ENCODE measurements at regions not wholly inside any gene's neighbourhood (a gene's known extent, or its start where the extent isn't known, plus 50 kb on each side); places are given as distances from the start of the nearest gene placed in this dataset.

DNA sequence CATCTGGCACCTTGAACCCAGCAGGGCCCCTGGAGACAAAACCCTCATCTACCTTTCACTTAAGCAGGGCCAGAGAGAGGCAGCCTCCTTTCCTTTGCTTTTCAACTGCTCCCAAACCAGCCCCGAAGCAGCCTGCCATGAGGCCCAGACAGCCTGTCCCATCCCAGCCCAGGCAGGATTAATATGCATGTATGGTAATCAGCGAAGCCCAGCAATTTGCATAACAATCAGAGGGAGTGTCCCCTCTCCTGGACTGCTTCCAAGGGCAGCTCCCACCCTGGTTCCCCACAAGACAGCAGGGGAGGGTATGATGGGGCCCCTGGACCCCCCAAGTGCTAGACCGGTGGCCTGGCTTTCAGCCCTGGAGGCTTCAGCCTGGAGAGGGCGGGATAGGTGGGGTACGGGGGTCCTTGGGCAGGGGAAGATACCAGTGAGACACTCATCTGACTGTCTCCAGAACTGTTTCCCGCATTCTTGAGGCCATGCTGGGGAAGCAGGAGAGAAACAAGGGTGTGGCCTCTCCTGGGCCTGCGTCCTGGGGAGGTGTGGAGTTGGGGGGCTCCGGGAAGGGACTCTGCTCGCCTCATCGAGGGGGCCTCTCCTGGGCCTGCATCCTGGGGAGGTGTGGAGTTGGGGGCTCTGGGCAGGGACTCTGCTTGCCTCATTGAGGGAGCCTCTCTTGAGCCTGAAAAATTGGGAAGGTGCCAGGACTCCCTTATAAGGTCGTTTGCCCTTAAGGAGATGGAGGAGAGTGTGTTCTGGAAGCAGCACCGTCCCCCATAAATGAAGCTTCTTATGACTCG is 93.2 kb upstream of the PRR5 start:
- TF ChIP-seq POLR2AphosphoS5 (IDR thresholded peaks at IDR 0.05; ENCODE audit: low read depth, low read length) = no peak
- TF ChIP-seq FOXP2 (optimal IDR thresholded peaks at IDR 0.05; ENCODE audit: borderline replicate concordance, extremely low read depth, extremely low read length, insufficient read depth) = no peak
- TF ChIP-seq, protein P1, sequence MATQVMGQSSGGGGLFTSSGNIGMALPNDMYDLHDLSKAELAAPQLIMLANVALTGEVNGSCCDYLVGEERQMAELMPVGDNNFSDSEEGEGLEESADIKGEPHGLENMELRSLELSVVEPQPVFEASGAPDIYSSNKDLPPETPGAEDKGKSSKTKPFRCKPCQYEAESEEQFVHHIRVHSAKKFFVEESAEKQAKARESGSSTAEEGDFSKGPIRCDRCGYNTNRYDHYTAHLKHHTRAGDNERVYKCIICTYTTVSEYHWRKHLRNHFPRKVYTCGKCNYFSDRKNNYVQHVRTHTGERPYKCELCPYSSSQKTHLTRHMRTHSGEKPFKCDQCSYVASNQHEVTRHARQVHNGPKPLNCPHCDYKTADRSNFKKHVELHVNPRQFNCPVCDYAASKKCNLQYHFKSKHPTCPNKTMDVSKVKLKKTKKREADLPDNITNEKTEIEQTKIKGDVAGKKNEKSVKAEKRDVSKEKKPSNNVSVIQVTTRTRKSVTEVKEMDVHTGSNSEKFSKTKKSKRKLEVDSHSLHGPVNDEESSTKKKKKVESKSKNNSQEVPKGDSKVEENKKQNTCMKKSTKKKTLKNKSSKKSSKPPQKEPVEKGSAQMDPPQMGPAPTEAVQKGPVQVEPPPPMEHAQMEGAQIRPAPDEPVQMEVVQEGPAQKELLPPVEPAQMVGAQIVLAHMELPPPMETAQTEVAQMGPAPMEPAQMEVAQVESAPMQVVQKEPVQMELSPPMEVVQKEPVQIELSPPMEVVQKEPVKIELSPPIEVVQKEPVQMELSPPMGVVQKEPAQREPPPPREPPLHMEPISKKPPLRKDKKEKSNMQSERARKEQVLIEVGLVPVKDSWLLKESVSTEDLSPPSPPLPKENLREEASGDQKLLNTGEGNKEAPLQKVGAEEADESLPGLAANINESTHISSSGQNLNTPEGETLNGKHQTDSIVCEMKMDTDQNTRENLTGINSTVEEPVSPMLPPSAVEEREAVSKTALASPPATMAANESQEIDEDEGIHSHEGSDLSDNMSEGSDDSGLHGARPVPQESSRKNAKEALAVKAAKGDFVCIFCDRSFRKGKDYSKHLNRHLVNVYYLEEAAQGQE (IDR thresholded peaks at IDR 0.05; ENCODE audit: insufficient read depth in 1 of 2, low read depth in 2 of 2, low read length in 2 of 2) = no peak
- no peak for TF ChIP-seq TAF1 (IDR thresholded peaks at IDR 0.05; ENCODE audit: borderline replicate concordance, insufficient read depth, low read length)
- TF ChIP-seq SIN3A (IDR thresholded peaks at IDR 0.05; ENCODE audit: borderline replicate concordance, insufficient read depth, low read length) = no peak

DNA sequence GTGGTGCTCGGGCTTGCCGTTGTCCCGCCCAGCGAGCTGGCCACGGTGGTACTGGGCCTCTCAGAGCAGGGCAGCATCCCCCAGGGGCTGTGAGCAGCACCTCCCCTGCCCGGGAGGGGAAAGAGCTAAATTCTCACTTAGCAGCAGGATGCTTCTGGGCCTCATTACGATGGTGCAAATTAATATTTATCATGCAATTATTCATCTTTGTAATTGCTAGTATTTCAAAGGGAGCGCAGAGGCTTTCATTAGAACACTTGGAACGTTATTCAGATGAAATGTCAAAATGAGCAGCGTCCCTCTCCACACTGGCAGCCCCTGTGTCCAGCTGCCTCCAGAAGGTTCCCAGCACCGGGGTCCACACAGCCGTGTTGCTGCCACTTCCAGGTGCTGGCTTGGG is 95.9 kb upstream of the PRR5 start:
- TF ChIP-seq SIN3A (IDR thresholded peaks at IDR 0.05; ENCODE audit: borderline replicate concordance, insufficient read depth, low read length) (no peak), TAF1 (IDR thresholded peaks at IDR 0.05; ENCODE audit: borderline replicate concordance, insufficient read depth, low read length) (no peak), FOXP2 (optimal IDR thresholded peaks at IDR 0.05; ENCODE audit: borderline replicate concordance, extremely low read depth, extremely low read length, insufficient read depth) (no peak), POLR2AphosphoS5 (IDR thresholded peaks at IDR 0.05; ENCODE audit: low read depth, low read length) (no peak)
- TF ChIP-seq, protein P1 (IDR thresholded peaks at IDR 0.05; ENCODE audit: insufficient read depth in 1 of 2, low read depth in 2 of 2, low read length in 2 of 2) = no peak

DNA sequence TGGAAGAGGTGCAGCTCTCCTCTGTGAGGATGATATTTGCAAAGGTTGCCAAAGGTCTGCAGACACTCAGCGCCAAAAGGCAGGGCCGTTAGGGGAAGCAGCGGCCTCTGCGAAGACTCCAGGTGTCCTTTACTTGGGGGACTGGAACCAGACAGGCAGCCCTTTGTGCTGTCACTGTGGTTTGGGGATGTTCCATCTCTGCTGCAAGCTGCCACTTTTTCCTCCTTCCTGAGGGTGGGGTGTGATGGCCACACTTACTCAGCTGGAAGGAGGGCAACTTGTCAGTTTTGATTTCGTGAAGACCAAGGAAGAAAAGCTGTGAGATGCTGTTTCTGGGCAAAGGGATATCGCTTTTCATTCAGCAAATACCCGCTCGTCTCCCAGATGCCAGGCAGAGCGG is 96.5 kb upstream of the PRR5 start:
- TF ChIP-seq TAF1 (IDR thresholded peaks at IDR 0.05; ENCODE audit: borderline replicate concordance, insufficient read depth, low read length) (no peak), SIN3A (IDR thresholded peaks at IDR 0.05; ENCODE audit: borderline replicate concordance, insufficient read depth, low read length) (no peak), FOXP2 (optimal IDR thresholded peaks at IDR 0.05; ENCODE audit: borderline replicate concordance, extremely low read depth, extremely low read length, insufficient read depth) (no peak), POLR2AphosphoS5 (IDR thresholded peaks at IDR 0.05; ENCODE audit: low read depth, low read length) (no peak)
- TF ChIP-seq, protein P1 (IDR thresholded peaks at IDR 0.05; ENCODE audit: insufficient read depth in 1 of 2, low read depth in 2 of 2, low read length in 2 of 2) = no peak

DNA sequence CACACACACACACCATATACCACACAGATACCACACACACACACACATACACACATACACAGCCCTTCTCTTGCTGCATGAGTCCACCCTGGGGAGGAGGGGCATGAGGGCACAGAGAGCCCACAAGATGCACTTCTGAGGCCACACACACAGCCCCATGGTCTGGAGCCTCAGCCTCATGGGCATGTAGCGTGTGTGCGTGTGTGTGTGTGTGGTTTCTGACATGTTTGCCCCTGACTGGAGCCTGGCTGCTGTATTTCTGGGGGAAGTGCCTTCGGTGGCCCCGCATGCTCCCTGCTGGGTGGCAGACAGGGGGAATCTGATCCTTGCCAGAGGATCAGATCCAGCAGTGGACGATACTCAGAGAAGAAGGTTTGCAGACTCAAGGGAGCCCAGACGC is 97.0 kb upstream of the PRR5 start:
- TF ChIP-seq TAF1 (IDR thresholded peaks at IDR 0.05; ENCODE audit: borderline replicate concordance, insufficient read depth, low read length) (no peak), POLR2AphosphoS5 (IDR thresholded peaks at IDR 0.05; ENCODE audit: low read depth, low read length) (no peak), FOXP2 (optimal IDR thresholded peaks at IDR 0.05; ENCODE audit: borderline replicate concordance, extremely low read depth, extremely low read length, insufficient read depth) (no peak), SIN3A (IDR thresholded peaks at IDR 0.05; ENCODE audit: borderline replicate concordance, insufficient read depth, low read length) (no peak)
- TF ChIP-seq, protein P1 (IDR thresholded peaks at IDR 0.05; ENCODE audit: insufficient read depth in 1 of 2, low read depth in 2 of 2, low read length in 2 of 2) = no peak

Data from PFSK-1 (cell line).